HG03575 (cell line): ENCODE measurements at regions not wholly inside any gene's neighbourhood (a gene's known extent, or its start where the extent isn't known, plus 50 kb on each side); places are given as distances from the start of the nearest gene placed in this dataset.

Source experiments
- ATAC-seq: cut with Tn5 transposase; IDR thresholded peaks from one replicate; pipeline ENCODE4 v1.9.1; 2021; ENCODE audit not compliant: unreplicated experiment, insufficient number of reproducible peaks, low FRiP score; ENCODE audit errors: extremely low read depth

DNA sequence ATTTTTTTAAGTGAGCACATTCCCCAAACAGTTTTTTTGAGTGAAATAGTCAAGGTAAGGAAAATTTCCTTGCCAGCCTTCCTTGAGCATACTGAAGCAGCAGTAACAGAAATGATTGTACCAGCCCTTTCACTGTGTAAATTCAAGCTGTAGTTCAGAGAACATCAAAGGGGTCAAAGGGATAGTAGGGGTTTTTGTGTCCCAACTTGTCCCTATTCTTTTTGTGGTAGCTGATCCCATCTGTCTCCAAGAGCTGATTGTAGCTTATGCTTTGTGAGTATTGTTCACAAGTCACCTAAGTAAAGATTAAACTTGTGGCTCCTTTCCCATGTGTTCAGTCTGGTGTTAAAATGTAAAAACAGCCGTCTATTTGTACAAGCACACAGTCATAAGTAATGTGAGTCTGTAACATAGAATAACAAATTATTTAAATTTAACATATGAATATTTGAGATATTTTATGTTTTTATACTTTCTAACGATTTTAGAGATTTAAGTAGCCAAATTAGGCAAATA lies 185.0 kb downstream of the CENPW start:
- no peak for ATAC-seq

DNA sequence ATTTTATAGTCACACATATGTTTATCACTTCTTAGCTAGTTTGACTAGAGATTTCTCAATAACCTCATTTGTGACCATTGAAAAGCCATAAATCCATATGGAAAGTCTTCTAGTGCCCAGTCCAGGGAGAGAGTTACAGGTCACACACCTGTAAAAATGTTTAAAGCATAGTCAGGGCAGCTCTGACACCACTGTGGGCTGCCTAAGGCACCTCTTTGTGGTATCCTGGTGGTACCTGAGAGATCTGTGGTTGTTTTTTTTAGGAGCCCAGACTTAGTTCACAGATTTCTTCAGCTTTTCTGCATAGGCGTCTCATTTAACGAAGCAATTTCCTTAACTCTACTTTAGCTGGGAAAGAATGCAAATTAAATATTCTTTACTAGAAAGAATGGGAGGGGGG lies 186.6 kb downstream of the CENPW start:
- no peak for ATAC-seq

DNA sequence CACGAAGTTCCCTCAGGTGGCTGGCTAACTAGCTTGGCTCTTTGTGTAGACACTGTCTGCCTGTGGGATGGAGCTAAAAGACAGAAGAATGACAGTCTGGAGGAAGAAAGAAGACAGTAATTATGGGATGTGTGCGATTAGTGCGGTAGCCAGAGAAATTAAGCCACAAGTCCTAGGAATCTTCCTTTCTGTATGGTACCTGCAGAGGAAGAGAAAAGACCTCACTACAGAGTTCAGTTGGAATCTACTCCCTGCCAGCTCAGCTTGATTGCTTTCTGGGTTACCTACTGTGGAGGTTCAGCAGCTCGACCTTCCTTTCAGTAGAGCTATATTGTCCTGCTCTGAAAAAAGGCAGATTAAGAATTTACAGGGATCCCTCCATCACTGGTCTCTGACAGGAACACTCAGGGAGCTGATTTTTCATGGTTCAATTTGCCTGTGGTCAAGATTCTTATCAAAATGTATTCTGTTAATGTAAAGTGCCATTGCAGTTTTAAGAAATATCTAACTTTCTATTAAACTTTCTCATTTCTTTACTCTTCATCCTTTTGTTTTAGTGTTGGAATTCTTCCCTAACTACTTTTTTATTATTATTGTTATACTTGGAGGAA lies 187.2 kb downstream of the CENPW start:
- no peak for ATAC-seq

DNA sequence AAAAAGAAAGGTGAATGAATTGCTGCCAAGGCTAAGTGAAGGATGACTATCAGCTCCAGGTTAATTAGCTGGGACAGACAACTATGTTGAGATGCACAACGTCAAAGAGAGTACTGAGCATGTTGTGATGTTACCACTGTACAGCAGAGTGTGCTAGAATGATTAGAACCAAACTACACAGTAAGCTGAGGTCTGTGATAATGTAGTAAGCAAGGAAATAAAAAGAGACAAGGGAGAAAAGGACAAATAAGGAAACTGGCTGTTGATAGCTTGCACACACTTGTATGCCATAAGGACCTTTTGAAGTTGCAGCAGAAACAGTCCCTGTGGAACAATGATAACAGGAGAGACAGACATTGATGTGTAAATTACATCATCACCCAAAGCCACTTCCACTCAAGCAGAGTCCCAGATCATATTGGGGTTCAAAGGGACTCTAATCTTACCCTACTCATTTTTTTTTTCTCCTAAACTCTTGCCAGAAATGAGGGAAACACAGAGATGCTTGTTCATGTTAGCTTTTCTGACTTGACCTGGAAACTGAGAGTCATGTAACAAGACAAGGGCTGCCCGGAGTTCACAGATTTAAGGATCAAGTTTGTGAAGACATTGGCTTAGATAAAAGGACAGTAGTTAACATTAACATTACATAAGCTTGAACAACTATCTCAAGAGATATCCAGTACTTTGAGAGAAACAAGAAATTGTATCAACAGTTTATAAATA lies 189.9 kb downstream of the CENPW start:
- ATAC-seq, result no peak

DNA sequence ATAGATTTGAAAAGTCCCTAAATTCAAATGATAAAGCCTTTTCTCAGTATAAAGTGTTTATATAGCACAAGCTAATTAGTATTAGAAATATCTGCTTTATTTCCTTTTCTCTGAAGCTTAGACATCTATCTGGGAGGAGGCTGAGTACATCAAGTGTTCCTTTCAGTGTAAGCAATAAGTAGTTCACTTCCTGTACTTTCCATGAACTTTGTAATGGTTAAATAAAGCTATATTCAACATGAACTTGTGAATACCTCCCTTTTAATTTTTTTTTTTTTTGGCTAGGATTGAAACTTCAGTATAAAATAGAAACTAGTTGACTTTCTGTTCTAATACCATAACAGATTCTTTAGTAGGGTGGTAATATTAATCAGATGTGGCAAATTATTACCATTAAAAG lies 190.9 kb downstream of the CENPW start:
- ATAC-seq, result no peak

DNA sequence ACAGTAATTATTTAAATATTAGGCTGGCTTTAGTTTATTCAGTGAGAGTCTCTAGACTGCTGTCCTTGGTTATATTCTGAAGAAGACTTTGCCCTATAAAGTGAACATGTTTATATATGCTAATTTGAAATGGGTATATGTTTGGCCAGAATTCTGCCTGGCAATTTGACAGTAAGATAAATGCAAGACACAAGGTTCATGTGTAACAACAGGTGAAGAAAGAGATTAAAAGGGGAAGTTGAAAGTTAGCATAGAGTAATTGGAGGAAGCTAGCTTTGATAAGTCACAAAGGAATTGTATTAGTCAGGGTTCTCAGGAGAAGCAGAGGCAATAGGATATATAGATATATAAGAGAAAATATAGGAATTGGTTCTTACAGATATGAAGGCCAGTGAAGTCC lies 191.4 kb downstream of the CENPW start:
- no peak for ATAC-seq

DNA sequence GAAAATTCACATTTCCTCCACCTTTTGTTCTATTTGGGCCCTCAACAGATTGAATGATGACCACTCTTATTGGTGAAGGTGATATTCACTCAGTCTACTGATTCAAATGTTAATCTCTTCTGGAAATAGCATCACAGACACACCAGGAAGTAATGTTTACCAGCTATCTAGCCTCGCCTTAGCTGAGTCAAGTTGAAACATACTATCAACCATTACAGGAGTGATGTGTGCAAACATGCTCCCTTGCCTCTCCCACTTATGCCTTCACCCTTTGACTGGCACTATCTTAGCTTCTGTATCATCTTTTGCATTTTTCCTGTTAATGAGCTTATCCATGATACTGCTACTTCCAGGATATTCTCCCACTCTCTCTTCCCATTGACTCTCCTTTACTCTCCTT lies 191.9 kb downstream of the CENPW start:
- no peak for ATAC-seq

DNA sequence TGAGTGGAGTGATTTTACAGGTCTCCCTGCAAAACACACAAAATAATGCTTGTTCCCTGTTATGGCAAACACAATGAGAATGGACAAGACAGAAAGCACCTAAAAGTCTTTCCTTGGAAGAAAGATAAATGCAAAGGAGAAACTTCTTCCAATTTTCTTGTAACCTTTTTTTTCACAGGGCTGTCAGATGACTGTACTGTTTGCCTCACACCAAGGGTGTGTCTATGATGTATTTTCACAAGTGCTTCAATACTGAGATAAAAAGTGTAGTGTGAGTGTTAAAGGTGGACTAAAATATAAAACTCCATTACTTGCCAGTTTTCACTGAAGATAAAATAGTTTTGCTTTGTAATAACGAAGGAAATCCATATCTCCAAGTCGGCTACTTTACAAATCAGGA lies 194.5 kb downstream of the CENPW start:
- ATAC-seq, result no peak

DNA sequence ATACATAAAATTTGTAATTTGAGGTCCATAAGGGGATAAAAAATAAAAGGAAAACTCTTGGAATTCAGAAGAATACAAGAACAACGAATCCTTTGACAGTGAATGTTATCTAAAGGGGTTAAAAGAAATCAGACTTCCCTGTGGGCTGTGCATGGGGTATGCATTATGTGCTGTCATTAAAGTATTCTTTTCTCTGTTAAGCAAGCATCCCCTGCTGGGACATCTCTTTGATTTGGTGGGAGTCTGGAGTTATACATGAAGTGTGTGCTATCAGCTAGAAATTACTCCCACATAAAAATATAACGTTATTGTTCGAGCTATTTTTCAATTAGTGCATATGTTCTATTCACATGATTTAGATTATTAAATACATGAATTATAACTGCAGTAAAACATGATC lies 195.2 kb downstream of the CENPW start:
- no peak for ATAC-seq

DNA sequence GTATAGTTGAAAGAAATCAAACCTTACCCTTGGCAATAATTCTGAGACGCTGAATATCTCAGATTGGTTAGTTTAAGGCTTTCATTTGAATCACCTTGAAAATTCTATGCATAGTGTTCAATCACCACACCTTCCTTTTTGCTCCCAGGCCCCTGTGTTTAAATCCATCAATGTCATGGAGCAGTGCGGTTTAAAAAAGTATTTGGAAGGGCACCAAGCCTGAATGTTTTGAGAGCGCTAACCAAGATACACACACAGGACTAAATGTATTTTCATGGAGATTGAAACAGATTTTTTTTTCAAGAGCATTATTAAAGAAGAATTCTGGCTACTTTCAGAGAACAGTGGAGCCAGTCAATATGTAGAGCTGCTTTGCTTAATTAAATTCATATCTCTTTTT lies 195.7 kb downstream of the CENPW start:
- ATAC-seq, result no peak

DNA sequence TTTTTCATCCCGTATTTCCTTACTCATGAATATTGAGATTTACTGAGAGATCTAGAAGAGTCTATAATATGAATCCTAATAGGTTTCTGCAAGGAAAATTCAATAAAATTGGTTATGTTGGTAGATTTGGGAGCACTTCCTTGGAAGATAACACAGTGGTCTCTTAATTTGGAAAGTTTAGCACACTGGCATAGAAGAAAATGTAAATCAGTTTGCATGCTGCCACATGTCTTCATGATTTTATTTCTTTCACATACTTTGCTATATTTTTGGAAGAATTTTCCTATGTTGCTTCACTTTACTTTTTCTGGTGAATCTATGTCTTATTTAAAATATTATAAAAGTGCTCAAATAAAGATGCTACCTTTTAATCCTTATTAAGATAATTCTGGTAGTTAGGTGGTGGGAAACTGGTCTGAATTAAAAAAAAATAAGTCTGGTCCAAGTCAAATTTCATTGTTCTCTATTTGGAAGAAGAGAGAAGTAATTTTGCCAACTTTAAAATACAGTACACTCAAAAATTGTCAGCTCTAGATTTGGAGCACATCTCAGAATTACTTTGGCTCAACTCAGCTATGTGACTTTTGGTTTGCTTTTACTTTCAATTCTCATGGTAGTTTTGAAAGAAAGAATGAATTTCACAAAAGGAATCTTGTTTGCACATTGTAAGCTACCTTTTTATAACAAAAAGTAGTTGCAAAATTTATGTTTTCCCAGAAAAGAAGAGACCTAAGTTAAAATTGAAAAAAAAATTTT lies 197.3 kb downstream of the CENPW start:
- ATAC-seq, result no peak

DNA sequence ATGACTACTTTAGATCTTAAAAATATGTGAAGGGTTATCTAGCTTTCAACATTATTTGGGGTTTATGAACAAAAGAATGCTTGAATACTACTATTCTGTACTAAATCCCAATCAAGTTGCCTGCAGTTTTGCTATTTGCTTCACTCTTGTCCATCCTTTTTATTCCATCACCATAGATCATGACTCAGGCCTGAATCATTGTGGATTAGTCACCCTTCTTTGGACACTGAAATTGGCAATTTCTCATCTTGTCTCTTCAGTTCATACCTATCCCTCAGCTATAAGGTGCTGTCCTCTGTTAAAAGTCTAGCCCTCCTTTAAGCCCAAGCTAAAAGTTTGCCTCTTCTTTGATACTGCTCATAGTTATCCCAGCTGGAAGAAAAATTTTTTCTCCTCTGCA lies 199.1 kb downstream of the CENPW start:
- ATAC-seq, result no peak

DNA sequence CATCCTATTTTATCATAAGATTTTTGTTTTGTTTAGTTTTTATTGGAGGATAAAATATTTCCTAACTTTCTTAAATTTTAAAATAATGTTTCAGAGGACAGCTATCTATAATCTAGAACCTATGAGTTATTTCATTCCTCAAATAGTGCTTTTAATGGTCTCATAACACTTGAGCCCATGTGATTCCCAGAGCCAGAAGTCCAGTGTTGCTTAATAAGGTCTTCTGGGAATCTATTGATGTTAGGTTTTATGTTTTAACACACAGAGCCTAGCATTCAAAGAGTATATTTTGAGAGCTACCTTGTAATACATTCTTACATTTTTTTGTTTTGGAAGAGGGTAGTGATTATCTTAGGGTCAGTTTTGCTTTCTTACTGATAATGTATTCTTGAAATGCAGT lies 200.2 kb downstream of the CENPW start:
- ATAC-seq, result no peak

DNA sequence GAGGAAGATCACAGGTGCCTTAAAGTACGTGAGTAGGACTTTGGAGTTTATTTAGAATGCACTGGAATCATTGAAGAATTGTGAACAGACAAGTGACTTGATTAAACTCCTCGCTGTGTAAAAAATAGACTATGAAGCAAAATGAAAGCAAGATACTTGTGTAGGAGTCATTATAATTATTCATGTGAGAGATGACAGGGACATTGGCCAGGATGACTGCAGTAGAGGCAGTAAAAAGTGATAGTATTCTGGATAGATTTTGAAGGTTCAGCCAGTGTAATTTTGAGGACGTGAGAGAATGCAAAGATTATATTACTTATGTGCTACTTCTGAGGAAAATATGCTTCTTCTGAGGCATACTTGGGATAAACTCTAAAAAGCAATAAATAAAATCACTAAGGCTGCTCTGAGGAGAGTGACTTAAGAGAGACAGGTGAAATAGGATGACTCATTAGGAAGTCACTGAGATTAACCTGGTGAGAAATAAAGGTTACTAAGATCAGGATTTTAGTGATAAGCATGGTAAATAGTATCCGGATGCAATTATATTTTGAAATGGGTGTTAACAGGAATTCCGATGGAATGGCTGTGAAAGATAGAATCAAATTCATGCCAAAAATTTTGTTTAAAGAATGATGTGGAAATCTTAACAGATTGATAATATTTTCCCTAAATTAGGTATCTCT lies 202.0 kb downstream of the CENPW start:
- no peak for ATAC-seq

DNA sequence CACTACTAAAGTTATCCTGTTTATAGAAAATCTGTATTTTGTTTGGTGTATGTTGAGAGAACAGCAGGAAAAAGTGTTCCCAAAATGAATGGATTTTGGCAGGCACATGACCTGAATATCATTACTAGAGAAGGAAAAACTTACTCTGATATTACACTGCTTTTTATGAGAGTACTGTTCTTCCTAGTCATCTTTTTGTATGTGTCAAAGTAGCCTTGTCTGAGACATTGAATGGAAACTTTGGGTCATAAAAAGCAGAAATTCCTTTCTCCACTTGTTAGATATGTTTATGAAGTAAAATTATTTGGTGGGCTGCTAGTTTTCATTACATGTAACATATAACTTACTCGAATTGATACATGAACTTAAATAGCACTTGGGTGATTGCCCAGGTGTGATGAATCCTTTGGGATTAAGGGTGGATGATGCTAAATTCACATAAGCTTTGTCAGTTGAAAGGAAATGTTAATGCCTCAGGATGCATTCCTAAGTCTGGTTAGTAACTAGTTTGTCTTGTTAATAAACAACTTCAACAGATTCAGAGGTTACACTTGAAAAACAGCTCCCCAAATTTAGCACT lies 206.7 kb downstream of the CENPW start:
- ATAC-seq, result no peak

DNA sequence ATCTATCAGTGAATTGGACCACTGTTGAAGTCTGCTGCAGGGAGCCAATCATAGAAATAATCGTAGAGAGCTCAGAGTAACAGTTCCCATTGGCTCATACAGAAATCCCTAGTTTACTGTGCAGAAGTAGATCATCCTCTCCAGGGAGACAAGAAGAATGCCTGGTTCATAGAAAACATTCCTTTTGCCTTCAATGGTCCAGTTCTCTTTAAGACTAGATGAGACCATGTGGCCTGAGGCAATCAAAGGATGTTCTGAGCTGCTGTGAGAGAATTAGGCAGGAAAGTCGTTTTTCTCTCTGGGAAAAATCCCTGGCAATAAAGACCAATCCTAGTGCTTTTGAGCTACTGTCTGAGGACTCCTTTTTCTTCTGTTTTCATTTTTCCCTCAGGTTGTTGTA lies 208.4 kb downstream of the CENPW start:
- ATAC-seq, result no peak

DNA sequence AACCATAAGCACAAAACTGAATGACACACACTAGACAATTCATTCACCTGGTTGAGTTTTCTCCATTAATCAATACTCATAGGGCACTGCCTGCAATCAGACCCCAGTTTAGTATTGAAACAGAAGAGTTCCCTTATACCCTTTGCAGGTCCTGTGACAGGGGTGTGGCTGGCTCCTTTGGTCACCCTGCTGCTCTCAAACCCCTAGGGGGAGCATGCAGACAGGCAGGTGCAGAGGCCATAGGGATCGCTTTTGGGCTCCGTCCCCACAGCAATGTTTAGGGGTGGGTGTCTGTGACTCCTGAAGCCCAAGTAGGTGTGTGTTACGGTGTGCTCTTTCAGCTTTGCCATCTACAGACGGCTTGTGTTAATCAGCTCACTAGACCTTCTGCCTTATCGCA lies 210.4 kb downstream of the CENPW start:
- no peak for ATAC-seq

DNA sequence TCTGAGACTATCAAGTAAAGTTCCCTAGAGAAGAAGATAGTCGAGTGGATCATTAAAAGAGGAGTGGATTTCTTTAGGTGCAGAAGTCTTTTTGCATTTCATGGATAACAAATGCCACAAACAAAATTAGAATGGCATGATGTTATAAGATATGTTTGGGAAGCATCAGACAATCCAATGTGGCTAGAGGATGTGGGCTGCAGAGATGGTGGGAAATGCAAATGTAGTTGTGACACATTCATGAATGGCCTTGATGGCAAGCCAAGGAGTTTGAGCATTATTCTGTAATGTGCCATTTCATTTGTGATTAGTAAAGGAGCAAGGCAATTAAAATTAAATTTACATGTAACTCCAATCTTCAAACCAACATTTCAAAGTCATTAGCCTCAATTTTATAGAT lies 211.9 kb downstream of the CENPW start:
- ATAC-seq, result no peak

DNA sequence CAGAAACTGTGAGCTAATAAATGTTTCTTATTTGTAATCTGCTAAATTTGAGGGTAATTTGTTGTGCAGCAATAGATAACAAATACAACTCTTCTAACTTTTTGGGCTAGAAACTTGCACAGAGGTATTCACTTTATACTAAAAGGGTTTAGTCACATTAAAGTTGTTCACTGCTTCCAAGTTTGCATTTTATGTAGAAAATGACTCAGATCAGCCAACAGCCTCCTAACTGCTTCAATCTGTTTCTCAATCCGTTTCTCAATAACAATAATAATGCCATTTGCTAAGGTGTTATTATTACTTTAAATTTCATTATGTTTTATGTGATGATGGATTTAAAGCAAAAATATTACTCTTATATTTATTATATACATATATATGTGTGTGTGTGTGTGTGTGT lies 213.9 kb downstream of the CENPW start:
- ATAC-seq, result no peak
